HepG2 (cell line): ENCODE measurements at regions not wholly inside any gene's neighbourhood (a gene's known extent, or its start where the extent isn't known, plus 50 kb on each side); places are given as distances from the start of the nearest gene placed in this dataset.

Experiments
- ATAC-seq: fragments of 200-7000 bp; cut with Tn5 transposase; 3 replicates; pipeline ENCODE4 v1.9.1; 2020; ENCODE audit warnings: mild to moderate bottlenecking, moderate library complexity
- BruUV-seq: library from RNA; stranded (reverse); fragments of 400-500 nt; replicated peaks from 2 replicates; lab custom pipeline; 2021; lab: Mats Ljungman, UMichigan
- CTCF ChIA-PET: fragments of 300-600 bp; formaldehyde crosslinking; extraction: SDS; loops from one replicate; lab custom pipeline; 2021; ENCODE audit warnings: low total read pairs, inconsistent platforms, low intra/inter-chr PET ratio; lab: Yijun Ruan, JAX
- POLR2A ChIA-PET: fragments of 350-600 bp; sonication (Branson Sonifier 250); formaldehyde crosslinking; loops from one replicate; lab custom pipeline; 2020; ENCODE audit warnings: antibody characterized with exemption, inconsistent platforms; lab: Yijun Ruan, JAX
- DNase-seq: peaks from one replicate; pipeline ENCODE4 v3.0.0-alpha.2; 2015; ENCODE audit warnings: low spot score
- FAIRE-seq: peaks from 3 replicates; lab custom pipeline; 2011; peaks lifted over from hg19 to GRCh38; lab: Jason Lieb, UNC
- H2AFZ ChIP-seq: one replicate; pipeline ENCODE4 v1.6.1; 2011; ENCODE audit warnings: low read length, inconsistent platforms
- H3K27ac ChIP-seq: fragments of 300-600 bp; 3 replicates; pipeline ENCODE4 v1.8.0; 2011; ENCODE audit warnings: mixed run types, mild to moderate bottlenecking, mixed read lengths, low read length, inconsistent platforms; ENCODE audit not compliant: insufficient read depth; ENCODE audit errors: extremely low read length
- H3K27me3 ChIP-seq, 2 experiments: fragments of 200-600 bp in 1 of 2; 2 replicates in 1 of 2; 3 replicates in 1 of 2; pipeline versions ENCODE4 v1.6.0 to v1.8.0; 2011; ENCODE audit warnings: low read length in 2 of 2, mild to moderate bottlenecking in 2 of 2, moderate library complexity in 2 of 2, inconsistent platforms in 1 of 2; ENCODE audit not compliant: insufficient read depth in 2 of 2, control insufficient read depth in 1 of 2
- H3K36me3 ChIP-seq, 2 experiments: fragments of 200-600 bp in 1 of 2; replicated peaks in 1 of 2; 2 replicates in 1 of 2; 3 replicates in 1 of 2; pipeline versions ENCODE4 v1.5.1 to v1.8.0; 2011; ENCODE audit warnings: low read length in 2 of 2, inconsistent platforms in 1 of 2; ENCODE audit not compliant: insufficient read depth in 2 of 2, control insufficient read depth in 1 of 2
- H3K4me1 ChIP-seq: 2 replicates; pipeline ENCODE4 v1.5.1; 2012; ENCODE audit warnings: low read length, inconsistent platforms; ENCODE audit not compliant: insufficient read depth
- H3K4me2 ChIP-seq: 2 replicates; pipeline ENCODE4 v1.6.0; 2011; ENCODE audit warnings: low read depth, low read length, inconsistent platforms
- H3K4me3 ChIP-seq, 3 experiments: fragments of 200-600 bp in 1 of 3; sonication (generic), shearing (Covaris generic) in 1 of 3; replicated peaks in 1 of 3; 2 replicates each; pipeline ENCODE4 v1.5.1; 2011 to 2016; ENCODE audit warnings: low read length in 3 of 3, inconsistent platforms in 2 of 3, low read depth in 2 of 3, mild to moderate bottlenecking in 2 of 3, control low read depth in 1 of 3, mixed read lengths in 1 of 3; ENCODE audit not compliant: insufficient read depth in 1 of 3
- H3K79me2 ChIP-seq: one replicate; pipeline ENCODE4 v1.6.1; 2011; ENCODE audit warnings: low read length, inconsistent platforms; ENCODE audit not compliant: insufficient read depth
- H3K9ac ChIP-seq: 2 replicates; pipeline ENCODE4 v1.6.0; 2011; ENCODE audit warnings: mild to moderate bottlenecking, low read depth, low read length, inconsistent platforms; ENCODE audit not compliant: insufficient read depth
- H3K9me3 ChIP-seq: 2 replicates; pipeline ENCODE4 v1.5.1; 2012; ENCODE audit warnings: mild to moderate bottlenecking, low read length
- H4K20me1 ChIP-seq: 2 replicates; pipeline ENCODE4 v1.6.0; 2011; ENCODE audit warnings: inconsistent platforms, mild to moderate bottlenecking, low read length, moderate library complexity; ENCODE audit not compliant: insufficient read depth
- ARHGAP35 ChIP-seq: sonication (generic); formaldehyde crosslinking; IDR thresholded peaks from 2 replicates; pipeline ENCODE4 v1.9.0; 2022; ENCODE audit warnings: mild to moderate bottlenecking, inconsistent platforms, moderate library complexity, missing genetic modification reagents, borderline replicate concordance
- ATM ChIP-seq: fragments of 450-650 bp; IDR thresholded peaks from 2 replicates; pipeline ENCODE4 v1.7.1; 2017; ENCODE audit warnings: mild to moderate bottlenecking, borderline replicate concordance
- NKX3-1 ChIP-seq: sonication (generic); formaldehyde crosslinking; IDR thresholded peaks from 2 replicates; pipeline ENCODE4 v1.5.0; 2020; ENCODE audit warnings: missing genetic modification reagents
- PRMT3 ChIP-seq: sonication (generic); formaldehyde crosslinking; IDR thresholded peaks from 2 replicates; pipeline ENCODE4 v1.8.1; 2022; ENCODE audit warnings: low read depth, mild to moderate bottlenecking, moderate library complexity, missing genetic modification reagents, borderline replicate concordance
- ZBTB21 ChIP-seq: sonication (generic); formaldehyde crosslinking; IDR thresholded peaks from 2 replicates; pipeline ENCODE4 v1.4.0; 2020; ENCODE audit warnings: missing genetic modification reagents
- ZNF589 ChIP-seq: sonication (generic); formaldehyde crosslinking; conservative IDR thresholded peaks from 2 replicates; pipeline ENCODE4 v1.8.0; 2022; ENCODE audit warnings: mild to moderate bottlenecking, moderate library complexity, missing genetic modification reagents
- WGBS: methylation state at CpG from one replicate; pipeline ENCODE4 v1.1.6; 2017; ENCODE audit warnings: low lambda C conversion rate; 5-methylcytosine and 5-hydroxymethylcytosine counted together
- in situ Hi-C: cut with HindIII; loops from 2 replicates; pipeline ENCODE4 v1.10.0; 2017; ENCODE audit warnings: low pct_unique_long_range_greater_than_20kb; ENCODE audit not compliant: extremely low pct_ligation_motif_present
- intact Hi-C: fragments of 100-400 bp; cut with micrococcal nuclease; formaldehyde crosslinking; loops from one replicate; pipeline ENCODE4 v1.10.0; 2022; ENCODE audit not compliant: unreplicated experiment

DNA sequence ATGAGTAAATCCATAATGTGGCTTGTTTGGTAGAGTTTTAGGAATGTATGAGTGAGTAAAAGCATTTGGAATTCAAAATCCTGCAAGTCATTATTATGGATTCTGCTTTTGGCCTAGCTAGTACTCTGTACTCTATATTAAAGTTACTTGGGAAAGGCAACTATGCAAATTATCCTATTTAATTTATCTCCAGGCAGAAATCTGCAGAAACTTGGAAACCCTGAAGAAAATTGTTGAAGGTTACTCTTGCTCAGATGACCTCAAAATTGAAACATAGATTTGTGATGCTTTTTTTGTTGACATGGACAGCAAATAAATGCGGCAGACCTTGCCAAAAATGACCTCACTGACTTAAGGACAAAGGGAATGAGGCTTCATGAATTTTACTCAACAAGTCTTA, 477.1 kb upstream of the EYS start:
- H3K4me3 ChIP-seq: no peak overlapping the region
- TF ChIP-seq ATM (no peak), ZBTB21 (CRISPR knock-in tag) (no peak), ARHGAP35 (CRISPR knock-in tag) (no peak)
- TF ChIP-seq, all 625 proteins: peak for 0
- ChIA-PET POLR2A (no interaction called here), CTCF (no interaction called here)
- FAIRE-seq (no peak), ATAC-seq (no peak), DNase-seq (no peak)
- H3K9me3 ChIP-seq: peaks cover 22% of the 10 kb centered on the region
- no peak overlapping the region for H3K27ac ChIP-seq
- H3K79me2 ChIP-seq: no peaks in the 10 kb centered on the region
- WGBS: 0% methylated on average over 1 of the region's 1 CpG
- no peak overlapping the region for H3K9ac ChIP-seq
- no peaks in the 10 kb centered on the region for H3K4me1 ChIP-seq
- in situ Hi-C loops: no loop called here
- H2AFZ ChIP-seq: no peak overlapping the region
- no peaks in the 10 kb centered on the region for H4K20me1 ChIP-seq
- intact Hi-C loops: no loop called here
- no TSS peak for BruUV-seq
- H3K4me2 ChIP-seq: no peak overlapping the region
- no peaks in the 10 kb centered on the region for H3K36me3 ChIP-seq
- no peaks in the 10 kb centered on the region for H3K27me3 ChIP-seq

DNA sequence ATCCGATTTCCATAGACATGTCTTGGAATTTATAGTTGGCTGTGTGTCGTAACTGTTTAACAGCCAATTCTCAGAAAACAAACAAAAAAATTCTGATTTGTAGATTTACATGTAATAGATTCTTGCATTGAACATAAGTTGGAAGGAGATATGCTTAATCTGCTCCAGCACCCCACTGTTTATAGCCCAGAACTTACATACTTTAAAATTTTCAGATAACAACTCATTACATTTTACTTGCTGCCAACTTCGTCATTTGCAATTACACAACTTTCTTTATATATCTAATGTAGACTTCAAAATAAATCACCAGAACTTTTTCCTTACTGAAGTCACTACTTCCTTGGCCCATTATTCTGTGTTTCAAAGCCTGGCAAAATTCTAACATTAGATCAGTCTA, 472.3 kb upstream of the EYS start:
- no peaks in the 10 kb centered on the region for H3K36me3 ChIP-seq
- intact Hi-C loops: no loop called here
- POLR2A ChIA-PET: no interaction called here

More for the DNA sequence above, 472.3 kb upstream of the EYS start:
- Histone ChIP-seq H3K4me2 (no peak overlapping the region), H3K27ac (no peak overlapping the region), H3K4me1 (no peaks in the 10 kb centered on the region), H2AFZ (no peak overlapping the region), H3K9me3 (peaks cover 21% of the 10 kb centered on the region), H3K9ac (no peak overlapping the region), H3K27me3 (no peaks in the 10 kb centered on the region), H3K4me3 (no peak overlapping the region), H4K20me1 (no peaks in the 10 kb centered on the region), H3K79me2 (no peaks in the 10 kb centered on the region)
- WGBS: 10% methylated on average over 3 of the region's 3 CpGs
- FAIRE-seq (no peak), DNase-seq (no peak), ATAC-seq (no peak)
- no peak for TF ChIP-seq PRMT3 (CRISPR knock-in tag)
- TF ChIP-seq NKX3-1 (CRISPR knock-in tag): no peak
- TF ChIP-seq ZNF589 (CRISPR knock-in tag): no peak
- in situ Hi-C loops: no loop called here
- no TSS peak for BruUV-seq
- CTCF ChIA-PET: no interaction called here
